Left ventricle myocardium inferior (tissue), 1 donor: ENCODE measurements at regions not wholly inside any gene's neighbourhood (a gene's known extent, or its start where the extent isn't known, plus 50 kb on each side); places are given as distances from the start of the nearest gene placed in this dataset.

Experiments used
- DNase-seq: peaks from one replicate; pipeline ENCODE4 v3.0.0-alpha.2; 2020
- H3K27ac ChIP-seq: fragments of 200-600 bp; replicated peaks from 2 replicates; pipeline ENCODE4 v1.8.0; 2021
- H3K27me3 ChIP-seq: fragments of 200-600 bp; 2 replicates; pipeline ENCODE4 v1.8.0; 2021; ENCODE audit warnings: low read depth
- H3K36me3 ChIP-seq: fragments of 200-600 bp; 2 replicates; pipeline ENCODE4 v1.8.0; 2021
- H3K4me1 ChIP-seq: fragments of 200-600 bp; 2 replicates; pipeline ENCODE4 v1.8.0; 2021
- H3K4me3 ChIP-seq: fragments of 200-600 bp; 2 replicates; pipeline ENCODE4 v1.8.0; 2021; ENCODE audit warnings: mild to moderate bottlenecking, moderate library complexity
- H3K9me3 ChIP-seq: fragments of 200-600 bp; replicated peaks from 2 replicates; pipeline ENCODE4 v1.8.0; 2021
- CTCF ChIP-seq: fragments of 200-600 bp; IDR thresholded peaks from 2 replicates; pipeline ENCODE4 v1.8.0; 2021; ENCODE audit warnings: antibody characterized with exemption, mild to moderate bottlenecking, borderline replicate concordance
- intact Hi-C: fragments of 100-400 bp; cut with micrococcal nuclease; formaldehyde crosslinking; loops from one replicate; pipeline ENCODE4 v1.11.0; 2022
- donor health status: DM: no; HTN: yes; CAD: no; lungs with severe emphysema.

- Histone ChIP-seq H3K27ac (no peak overlapping the region), H3K9me3 (no peaks in the 10 kb centered on the region), H3K27me3 (no peaks in the 10 kb centered on the region), H3K36me3 (no peaks in the 10 kb centered on the region), H3K4me1 (no peaks in the 10 kb centered on the region), H3K4me3 (no peak overlapping the region)
- intact Hi-C loops: no loop called here
- no peak for DNase-seq
- no peak for TF ChIP-seq CTCF
Measured at GRCh38 chr9:87447547-87448432, 49.9 kb upstream of the DAPK1 start.
